Nephron progenitor cell (in vitro differentiated cells): ENCODE measurements at regions not wholly inside any gene's neighbourhood (a gene's known extent, or its start where the extent isn't known, plus 50 kb on each side); places are given as distances from the start of the nearest gene placed in this dataset.
A peak's percentile ranks its signal among the peaks of the same experiment; 100 is the strongest.

Experiments used
- DNase-seq: peaks from one replicate; pipeline ENCODE4 v3.0.0; 2021
- H3K27ac Mint-ChIP-seq: 2 replicates; pipeline ENCODE4 v1.8.0; 2021; ENCODE audit warnings: mild to moderate bottlenecking, moderate library complexity, mixed read lengths
- H3K27me3 Mint-ChIP-seq: 2 replicates; pipeline ENCODE4 v1.8.0; 2021; ENCODE audit warnings: mild to moderate bottlenecking, low read depth, mixed read lengths; ENCODE audit not compliant: poor library complexity
- H3K36me3 Mint-ChIP-seq: 2 replicates; pipeline ENCODE4 v1.8.0; 2021; ENCODE audit warnings: low read depth, mixed read lengths
- H3K4me1 Mint-ChIP-seq: 2 replicates; pipeline ENCODE4 v1.8.0; 2021; ENCODE audit warnings: mixed read lengths
- H3K4me3 Mint-ChIP-seq: 2 replicates; pipeline ENCODE4 v1.8.0; 2021; ENCODE audit warnings: mild to moderate bottlenecking, moderate library complexity, mixed read lengths
- H3K9me3 Mint-ChIP-seq: 2 replicates; pipeline ENCODE4 v1.8.0; 2021; ENCODE audit warnings: mild to moderate bottlenecking, moderate library complexity, mixed read lengths
- CTCF ChIP-seq: fragments of 200-600 bp; sonication (generic); IDR thresholded peaks from 2 replicates; pipeline ENCODE4 v1.5.0; 2021; ENCODE audit warnings: antibody characterized with exemption

DNA sequence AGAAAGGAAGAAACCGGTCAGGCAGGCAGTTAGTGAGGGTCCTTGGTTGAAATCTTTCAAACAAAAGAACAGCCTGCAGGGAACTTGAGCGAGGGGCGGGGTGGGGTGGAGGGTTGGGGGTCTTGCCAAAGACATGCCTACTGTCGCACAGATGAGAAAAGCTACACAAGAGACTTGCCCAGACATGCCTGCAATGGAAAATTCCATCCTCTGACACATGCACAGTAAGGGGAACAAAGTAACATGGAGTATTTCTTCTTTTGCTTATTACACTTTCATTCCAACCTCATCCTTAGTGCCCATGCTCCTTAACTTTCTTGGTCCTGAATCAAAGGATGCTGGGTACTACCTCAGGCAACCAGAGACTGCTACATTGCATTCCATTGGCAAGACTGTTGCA lies 1491.2 kb downstream of the STIM2 start:
- TF ChIP-seq CTCF: no peak
- Mint-ChIP-seq H3K36me3 (no peaks in the 10 kb centered on the region), H3K27me3 (no peaks in the 10 kb centered on the region)

DNA sequence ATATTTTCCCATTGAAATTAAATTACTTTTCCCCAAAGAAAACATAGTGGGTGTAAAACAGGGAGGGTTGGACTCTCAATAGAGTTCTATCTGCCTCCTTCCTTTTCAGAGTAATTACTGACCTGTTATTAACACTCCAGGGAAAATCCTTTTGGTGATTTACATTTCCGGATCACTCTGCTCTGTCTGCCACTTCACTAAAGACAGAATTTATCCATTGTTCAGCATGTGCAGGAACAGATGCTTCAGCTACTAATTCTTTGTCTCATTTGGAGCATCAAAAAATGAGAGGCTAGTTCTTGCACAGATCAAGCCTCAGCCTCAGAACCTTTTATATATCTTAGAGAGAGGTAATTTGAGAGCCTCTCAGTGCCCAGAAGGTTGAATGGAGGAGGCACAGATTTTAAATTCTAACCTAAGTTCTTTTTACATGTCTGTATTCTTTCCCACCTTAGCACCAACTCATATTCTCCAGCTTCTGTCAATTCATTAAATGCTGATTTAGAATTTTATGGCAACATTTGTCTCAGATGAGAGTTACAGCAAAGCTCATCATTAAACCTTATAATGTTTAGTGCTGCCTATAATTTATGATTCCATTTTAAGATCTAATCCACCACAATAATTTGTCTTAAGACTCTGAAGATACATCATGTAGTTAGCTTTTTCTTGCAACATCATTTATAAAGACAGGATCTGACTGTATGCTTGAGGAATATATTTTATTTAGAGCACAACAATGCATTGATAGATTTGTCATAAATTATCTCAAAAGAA lies 1494.4 kb downstream of the STIM2 start:
- peaks cover 7% of the 10 kb centered on the region for H3K4me1 Mint-ChIP-seq
- no peak overlapping the region for H3K27ac Mint-ChIP-seq
- peaks cover 15% of the 10 kb centered on the region for H3K9me3 Mint-ChIP-seq
- no peak for TF ChIP-seq CTCF
- no peaks in the 10 kb centered on the region for H3K36me3 Mint-ChIP-seq
- H3K27me3 Mint-ChIP-seq: no peaks in the 10 kb centered on the region
- DNase-seq: no peak
- no peak overlapping the region for H3K4me3 Mint-ChIP-seq

More for the DNA sequence above, 1491.2 kb downstream of the STIM2 start:
- H3K9me3 Mint-ChIP-seq: peaks cover 15% of the 10 kb centered on the region
- H3K27ac Mint-ChIP-seq: peak overlapping the region; percentile 52
- DNase-seq: no peak
- H3K4me3 Mint-ChIP-seq: no peak overlapping the region
- peaks cover 7% of the 10 kb centered on the region for H3K4me1 Mint-ChIP-seq

DNA sequence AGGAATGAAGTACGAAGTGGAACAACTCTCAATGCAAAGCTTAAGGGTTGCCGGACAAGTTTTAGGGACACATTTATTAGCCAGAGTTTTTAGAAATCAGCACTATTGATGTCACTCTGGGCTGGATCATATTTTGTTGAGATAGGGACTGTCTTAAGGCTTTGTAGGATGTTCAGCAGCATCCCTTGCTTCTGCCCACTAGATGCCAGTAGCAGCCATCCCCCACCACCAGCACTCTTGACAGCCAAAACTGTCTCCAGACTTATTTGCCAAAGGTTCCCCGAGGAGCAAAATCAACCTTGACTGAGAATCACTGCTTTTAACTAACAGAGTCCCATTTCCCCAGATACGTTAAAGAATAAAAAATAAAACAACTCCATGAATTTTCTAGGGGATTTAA lies 1497.3 kb downstream of the STIM2 start:
- Mint-ChIP-seq H3K4me3 (no peak overlapping the region), H3K27me3 (no peaks in the 10 kb centered on the region), H3K27ac (no peak overlapping the region), H3K9me3 (peaks cover 2% of the 10 kb centered on the region), H3K36me3 (no peaks in the 10 kb centered on the region), H3K4me1 (peaks cover 7% of the 10 kb centered on the region)
- DNase-seq: peak; percentile 8
- TF ChIP-seq CTCF: peak; percentile 12

- DNase-seq: no peak
- no peaks in the 10 kb centered on the region for H3K9me3 Mint-ChIP-seq
- no peak overlapping the region for H3K27ac Mint-ChIP-seq
- peaks cover 3% of the 10 kb centered on the region for H3K27me3 Mint-ChIP-seq
- H3K4me3 Mint-ChIP-seq: no peak overlapping the region
- no peak for TF ChIP-seq CTCF
- peaks cover 7% of the 10 kb centered on the region for H3K4me1 Mint-ChIP-seq
- no peaks in the 10 kb centered on the region for H3K36me3 Mint-ChIP-seq
Measured at GRCh38 chr4:28358606-28359005, 1498.0 kb downstream of the STIM2 start.

- H3K4me3 Mint-ChIP-seq: no peak overlapping the region
- no peaks in the 10 kb centered on the region for H3K4me1 Mint-ChIP-seq
- H3K27me3 Mint-ChIP-seq: peaks cover 3% of the 10 kb centered on the region
- no peak for TF ChIP-seq CTCF
- H3K9me3 Mint-ChIP-seq: no peaks in the 10 kb centered on the region
- DNase-seq: no peak
- no peaks in the 10 kb centered on the region for H3K36me3 Mint-ChIP-seq
- no peak overlapping the region for H3K27ac Mint-ChIP-seq
Measured at GRCh38 chr4:28360681-28361080, 1500.0 kb downstream of the STIM2 start.

DNA sequence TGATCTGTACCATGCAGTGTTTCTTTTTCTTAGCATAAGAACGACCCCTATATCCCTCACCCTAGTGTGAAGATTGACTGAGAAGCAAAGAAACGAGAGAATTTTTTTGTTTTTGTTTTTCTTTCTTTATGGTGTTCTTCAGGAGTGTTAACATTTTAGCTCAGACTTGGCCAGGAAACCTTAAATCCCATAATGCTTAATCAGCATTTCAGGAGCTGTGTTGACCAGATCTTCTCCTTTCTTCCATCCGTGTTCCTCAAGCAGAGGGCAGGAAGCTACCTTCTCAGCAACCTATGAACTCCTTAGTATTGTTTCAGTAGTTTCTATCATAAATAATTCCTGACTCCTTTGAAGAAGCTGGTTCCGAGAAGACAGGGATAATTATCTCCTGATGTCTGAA lies 1501.5 kb downstream of the STIM2 start:
- H3K27me3 Mint-ChIP-seq: peaks cover 3% of the 10 kb centered on the region
- no peaks in the 10 kb centered on the region for H3K9me3 Mint-ChIP-seq
- no peak for TF ChIP-seq CTCF
- no peaks in the 10 kb centered on the region for H3K36me3 Mint-ChIP-seq
- peaks cover 8% of the 10 kb centered on the region for H3K4me1 Mint-ChIP-seq
- no peak overlapping the region for H3K4me3 Mint-ChIP-seq
- DNase-seq: no peak
- H3K27ac Mint-ChIP-seq: no peak overlapping the region
